SU-DHL-6 (cell line): ENCODE measurements at regions not wholly inside any gene's neighbourhood (a gene's known extent, or its start where the extent isn't known, plus 50 kb on each side); places are given as distances from the start of the nearest gene placed in this dataset.

Experiments used
- H2AFZ ChIP-seq: fragments of 200-600 bp; sonication (generic); 2 replicates; pipeline ENCODE4 v1.6.1; 2014; ENCODE audit warnings: low read depth, mild to moderate bottlenecking, moderate library complexity, mixed read lengths, antibody characterized with exemption, low read length; ENCODE audit not compliant: severe bottlenecking
- H3F3A ChIP-seq: fragments of 200-600 bp; shearing (Covaris generic); 2 replicates; pipeline ENCODE4 v1.6.0; 2016; ENCODE audit warnings: antibody characterized with exemption, mild to moderate bottlenecking; ENCODE audit not compliant: insufficient read depth
- H3K27ac ChIP-seq: fragments of 200-600 bp; sonication (generic); 2 replicates; pipeline ENCODE4 v1.5.1; 2016; ENCODE audit warnings: low read depth, mild to moderate bottlenecking, low read length, moderate library complexity, mixed read lengths
- H3K27me3 ChIP-seq: fragments of 200-600 bp; sonication (generic), shearing (Covaris generic); 2 replicates; pipeline ENCODE4 v1.6.0; 2014; ENCODE audit warnings: mild to moderate bottlenecking, low read length
- H3K36me3 ChIP-seq: fragments of 200-600 bp; sonication (generic); 2 replicates; pipeline ENCODE4 v1.6.1; 2014; ENCODE audit warnings: mild to moderate bottlenecking, low read length, mixed read lengths
- H3K4me2 ChIP-seq: fragments of 300-600, 200-600 bp; shearing (Covaris generic), sonication (generic); 2 replicates; pipeline ENCODE4 v1.6.0; 2014; ENCODE audit warnings: low read length, low read depth, mild to moderate bottlenecking; ENCODE audit not compliant: poor library complexity, severe bottlenecking
- H3K4me3 ChIP-seq: fragments of 200-600 bp; sonication (generic); 2 replicates; pipeline ENCODE4 v1.5.1; 2014; ENCODE audit warnings: antibody characterized with exemption, low read length, mild to moderate bottlenecking, mixed read lengths; ENCODE audit not compliant: insufficient read depth, poor library complexity, severe bottlenecking
- H3K79me2 ChIP-seq: fragments of 200-600 bp; sonication (generic); 2 replicates; pipeline ENCODE4 v1.6.1; 2014; ENCODE audit warnings: mild to moderate bottlenecking, low read length, moderate library complexity; ENCODE audit not compliant: insufficient read depth
- H3K9ac ChIP-seq: fragments of 200-600 bp; sonication (generic); 2 replicates; pipeline ENCODE4 v1.7.0; 2014; ENCODE audit warnings: mild to moderate bottlenecking, low read length
- H3K9me2 ChIP-seq: fragments of 200-600 bp; sonication (generic); replicated peaks from 2 replicates; pipeline ENCODE4 v1.6.1; 2014; ENCODE audit warnings: low read length; ENCODE audit not compliant: insufficient read depth
- H3K9me3 ChIP-seq: fragments of 200-600 bp; sonication (generic); 2 replicates; pipeline ENCODE4 v1.6.1; 2014; ENCODE audit warnings: low read length, mixed read lengths; ENCODE audit not compliant: insufficient read depth
- H4K20me1 ChIP-seq: fragments of 200-600 bp; sonication (generic); 2 replicates; pipeline ENCODE4 v1.6.1; 2014; ENCODE audit warnings: low read depth, mild to moderate bottlenecking, antibody characterized with exemption, low read length, moderate library complexity, mixed read lengths
- EZH2phosphoT487 ChIP-seq: fragments of 200-600 bp; sonication (generic), shearing (Covaris generic); conservative IDR thresholded peaks from 2 replicates; pipeline ENCODE4 v1.6.1; 2018; ENCODE audit warnings: mild to moderate bottlenecking, antibody characterized with exemption, low read length, moderate library complexity, mixed read lengths
- TF ChIP-seq, protein P1 (sequence below): fragments of 200-600 bp; sonication (generic); IDR thresholded peaks from one replicate; pipeline ENCODE4 v1.5.1; 2017; ENCODE audit warnings: antibody characterized with exemption, mild to moderate bottlenecking, low read length, moderate library complexity; ENCODE audit not compliant: insufficient read depth, poor library complexity, severe bottlenecking

GRCh38 chr20:19964289-19965265 lies 52.6 kb upstream of the NAA20 start:
- Histone ChIP-seq H3K9me3 (no peaks in the 10 kb centered on the region), H3K4me2 (no peak overlapping the region), H3K27ac (no peak overlapping the region), H4K20me1 (no peaks in the 10 kb centered on the region), H3F3A (no peaks in the 10 kb centered on the region), H2AFZ (no peak overlapping the region), H3K4me3 (no peak overlapping the region), H3K36me3 (no peaks in the 10 kb centered on the region), H3K9me2 (no peaks in the 10 kb centered on the region), H3K79me2 (no peaks in the 10 kb centered on the region), H3K9ac (no peak overlapping the region), H3K27me3 (no peaks in the 10 kb centered on the region)
- no peak for TF ChIP-seq EZH2phosphoT487
- TF ChIP-seq, protein P1, sequence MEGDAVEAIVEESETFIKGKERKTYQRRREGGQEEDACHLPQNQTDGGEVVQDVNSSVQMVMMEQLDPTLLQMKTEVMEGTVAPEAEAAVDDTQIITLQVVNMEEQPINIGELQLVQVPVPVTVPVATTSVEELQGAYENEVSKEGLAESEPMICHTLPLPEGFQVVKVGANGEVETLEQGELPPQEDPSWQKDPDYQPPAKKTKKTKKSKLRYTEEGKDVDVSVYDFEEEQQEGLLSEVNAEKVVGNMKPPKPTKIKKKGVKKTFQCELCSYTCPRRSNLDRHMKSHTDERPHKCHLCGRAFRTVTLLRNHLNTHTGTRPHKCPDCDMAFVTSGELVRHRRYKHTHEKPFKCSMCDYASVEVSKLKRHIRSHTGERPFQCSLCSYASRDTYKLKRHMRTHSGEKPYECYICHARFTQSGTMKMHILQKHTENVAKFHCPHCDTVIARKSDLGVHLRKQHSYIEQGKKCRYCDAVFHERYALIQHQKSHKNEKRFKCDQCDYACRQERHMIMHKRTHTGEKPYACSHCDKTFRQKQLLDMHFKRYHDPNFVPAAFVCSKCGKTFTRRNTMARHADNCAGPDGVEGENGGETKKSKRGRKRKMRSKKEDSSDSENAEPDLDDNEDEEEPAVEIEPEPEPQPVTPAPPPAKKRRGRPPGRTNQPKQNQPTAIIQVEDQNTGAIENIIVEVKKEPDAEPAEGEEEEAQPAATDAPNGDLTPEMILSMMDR, result no peak

GRCh38 chr20:19966840-19967239 lies 50.3 kb upstream of the NAA20 start:
- Histone ChIP-seq H3K9ac (no peak overlapping the region), H3K9me3 (no peaks in the 10 kb centered on the region), H3K27me3 (no peaks in the 10 kb centered on the region), H3K9me2 (no peaks in the 10 kb centered on the region), H3K4me3 (no peak overlapping the region), H3K79me2 (no peaks in the 10 kb centered on the region), H3K36me3 (no peaks in the 10 kb centered on the region), H4K20me1 (no peaks in the 10 kb centered on the region), H3K4me2 (no peak overlapping the region), H2AFZ (no peak overlapping the region), H3K27ac (no peak overlapping the region), H3F3A (no peaks in the 10 kb centered on the region)
- TF ChIP-seq, protein P1, result no peak
